ENCODE measurements at regions not wholly inside any gene's neighbourhood (a gene's known extent, or its start where the extent isn't known, plus 50 kb on each side); places are given as distances from the start of the nearest gene placed in this dataset.

DNA sequence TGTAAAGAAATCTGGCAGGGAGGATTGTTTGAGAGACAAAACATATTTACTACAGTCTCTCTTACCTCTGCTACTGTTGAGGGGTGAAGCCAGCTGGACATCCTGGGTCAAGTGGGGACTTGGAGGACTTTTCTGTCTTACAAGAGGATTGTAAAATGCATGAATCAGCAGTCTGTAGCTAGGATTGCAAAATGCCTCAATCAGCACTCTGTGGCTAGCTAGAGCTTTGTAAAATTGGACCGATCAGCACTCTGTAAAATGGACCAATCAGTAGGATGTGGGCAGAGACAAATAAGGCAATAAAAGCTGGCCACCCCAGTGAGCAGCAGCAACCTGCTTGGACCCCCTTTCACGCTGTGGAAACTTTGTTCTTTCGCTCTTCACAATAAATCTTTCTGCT is 995.8 kb upstream of the CDH6 start:
- TF ChIP-seq GATA3 (IDR thresholded peaks at IDR 0.05; ENCODE audit: low read depth, low read length) = no peak
- no peak for TF ChIP-seq GATA2 (IDR thresholded peaks at IDR 0.05; ENCODE audit: low read depth, low read length)

DNA sequence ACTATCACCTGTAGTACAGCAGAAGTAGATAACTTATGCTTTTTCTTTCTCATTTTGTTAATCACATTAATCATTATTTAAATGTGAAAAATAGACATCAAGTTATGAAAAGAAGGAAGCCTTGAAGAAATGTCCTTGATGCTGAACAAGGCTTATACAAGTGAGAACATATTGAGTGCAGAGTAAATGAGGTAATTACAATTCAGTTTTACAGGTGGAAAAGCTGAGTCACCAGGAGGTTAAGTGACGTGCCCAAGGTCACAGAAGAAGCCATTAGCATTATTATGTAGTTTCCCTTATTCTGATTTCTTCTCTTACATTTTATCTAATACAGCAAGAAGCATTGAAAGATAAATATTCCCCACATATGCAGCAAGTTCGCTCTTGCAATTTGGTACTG is 998.5 kb upstream of the CDH6 start:
- no peak for TF ChIP-seq GATA3 (IDR thresholded peaks at IDR 0.05; ENCODE audit: low read depth, low read length)
- no peak for TF ChIP-seq GATA2 (IDR thresholded peaks at IDR 0.05; ENCODE audit: low read depth, low read length)

DNA sequence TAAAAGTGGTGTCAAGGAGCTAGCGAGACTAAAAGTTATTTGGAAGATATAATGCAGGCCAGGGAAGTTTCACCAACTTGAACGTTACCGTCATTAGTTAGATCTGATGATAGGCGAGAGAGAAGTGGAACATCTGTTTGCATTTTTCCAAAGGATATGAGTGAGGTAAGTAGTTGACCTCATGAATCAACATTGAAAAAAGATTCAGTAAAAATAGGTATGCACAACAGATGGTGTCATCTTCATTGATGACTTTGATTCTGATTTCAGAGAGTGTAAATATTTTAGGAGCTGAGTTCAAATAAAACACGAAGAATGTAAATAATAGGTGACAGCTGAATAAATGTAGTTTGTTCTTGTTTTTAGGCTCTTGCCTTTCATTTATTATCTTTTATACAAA is 998.9 kb upstream of the CDH6 start:
- TF ChIP-seq GATA3 (IDR thresholded peaks at IDR 0.05; ENCODE audit: low read depth, low read length) (no peak), GATA2 (IDR thresholded peaks at IDR 0.05; ENCODE audit: low read depth, low read length) (no peak)

DNA sequence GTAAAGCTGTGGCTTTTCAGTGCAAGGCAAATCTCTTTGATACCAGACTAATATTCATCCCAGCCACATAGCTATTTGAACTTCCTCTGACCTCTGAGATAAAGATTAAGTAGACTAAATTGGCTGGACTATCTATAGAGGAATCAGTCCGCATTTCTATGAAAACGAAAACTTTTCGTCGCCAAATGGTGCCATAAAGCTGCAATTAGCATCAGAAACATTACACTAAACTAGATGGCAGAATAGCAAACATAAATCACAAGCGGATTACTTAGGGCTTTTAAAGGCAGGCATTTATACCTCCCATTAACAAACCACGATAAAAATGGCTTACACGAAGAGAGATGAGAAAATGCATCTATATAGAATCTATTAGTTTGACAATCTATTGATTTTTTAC is 1009.7 kb upstream of the CDH6 start:
- no peak for TF ChIP-seq GATA2 (IDR thresholded peaks at IDR 0.05; ENCODE audit: low read depth, low read length)
- no peak for TF ChIP-seq GATA3 (IDR thresholded peaks at IDR 0.05; ENCODE audit: low read depth, low read length)

DNA sequence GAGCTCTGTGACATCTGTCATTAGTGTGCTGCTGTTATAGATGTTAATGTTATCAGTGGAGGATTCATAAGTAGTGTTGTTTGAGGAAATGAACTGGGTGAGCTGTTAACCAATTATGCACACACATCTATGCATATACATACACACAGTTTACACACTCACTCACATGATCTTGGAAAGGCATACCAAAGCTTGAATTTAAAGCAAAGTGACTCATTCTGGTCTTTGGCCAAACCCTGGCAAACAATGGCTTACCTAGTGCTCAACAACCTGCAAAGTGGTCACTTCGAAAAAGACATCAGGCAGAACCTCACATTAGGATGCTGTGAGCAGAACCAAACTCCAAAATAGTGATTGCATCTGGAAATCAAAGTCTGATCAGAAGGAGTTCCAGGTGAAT is 1037.3 kb upstream of the CDH6 start:
- TF ChIP-seq GATA3 (IDR thresholded peaks at IDR 0.05; ENCODE audit: low read depth, low read length) (no peak), GATA2 (IDR thresholded peaks at IDR 0.05; ENCODE audit: low read depth, low read length) (no peak)

- no peak for TF ChIP-seq GATA2 (IDR thresholded peaks at IDR 0.05; ENCODE audit: low read depth, low read length)
- no peak for TF ChIP-seq GATA3 (IDR thresholded peaks at IDR 0.05; ENCODE audit: low read depth, low read length)
Measured at GRCh38 chr5:30152431-30152830, 1041.1 kb upstream of the CDH6 start.

DNA sequence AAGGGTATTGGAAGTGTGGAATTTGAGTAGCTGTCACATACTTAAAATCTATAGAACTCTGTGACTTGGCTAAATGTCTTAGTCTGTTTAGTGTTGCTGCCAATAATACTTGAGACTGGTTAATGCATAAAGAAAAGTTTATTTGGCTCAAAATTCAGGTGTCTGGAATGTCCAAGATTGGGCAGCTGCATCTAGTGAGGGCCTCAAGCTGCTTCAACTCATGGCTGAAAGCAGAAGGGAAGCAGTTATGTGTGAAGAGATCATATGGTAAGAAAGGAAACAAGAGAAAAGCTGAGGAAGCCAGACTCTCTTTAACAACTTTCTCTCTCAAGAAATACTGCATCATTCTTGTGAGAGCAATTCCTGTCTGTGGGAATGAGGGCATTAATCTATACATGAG is 1043.3 kb upstream of the CDH6 start:
- no peak for TF ChIP-seq GATA3 (IDR thresholded peaks at IDR 0.05; ENCODE audit: low read depth, low read length)
- TF ChIP-seq GATA2 (IDR thresholded peaks at IDR 0.05; ENCODE audit: low read depth, low read length) = no peak

GRCh38 chr5:30149526-30149925 is 1044.0 kb upstream of the CDH6 start:
- TF ChIP-seq GATA2 (IDR thresholded peaks at IDR 0.05; ENCODE audit: low read depth, low read length) (no peak), GATA3 (IDR thresholded peaks at IDR 0.05; ENCODE audit: low read depth, low read length) (no peak)

DNA sequence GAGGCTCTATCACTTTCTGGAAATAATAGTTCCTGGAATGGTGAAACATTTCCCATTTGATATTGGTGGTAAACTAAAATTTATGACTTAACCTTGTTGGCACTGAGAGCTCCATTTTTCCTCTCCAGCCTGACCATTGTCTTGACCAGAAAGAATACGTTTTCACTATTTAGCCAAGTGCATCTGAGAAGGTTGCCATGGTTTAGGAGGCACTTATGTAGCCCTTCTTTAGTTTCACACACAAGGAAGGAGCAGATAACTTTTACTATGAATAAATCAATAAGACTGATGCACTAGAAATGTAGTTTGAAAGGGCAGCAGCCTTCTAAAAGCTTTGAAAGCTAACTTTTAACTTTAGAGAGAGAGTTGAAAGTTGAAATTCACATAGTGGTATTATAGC is 1045.5 kb upstream of the CDH6 start:
- TF ChIP-seq GATA2 (IDR thresholded peaks at IDR 0.05; ENCODE audit: low read depth, low read length) = no peak
- no peak for TF ChIP-seq GATA3 (IDR thresholded peaks at IDR 0.05; ENCODE audit: low read depth, low read length)

- no peak for TF ChIP-seq GATA2 (IDR thresholded peaks at IDR 0.05; ENCODE audit: low read depth, low read length)
- no peak for TF ChIP-seq GATA3 (IDR thresholded peaks at IDR 0.05; ENCODE audit: low read depth, low read length)
Measured at GRCh38 chr5:30142432-30142831, 1051.1 kb upstream of the CDH6 start.

- TF ChIP-seq GATA3 (IDR thresholded peaks at IDR 0.05; ENCODE audit: low read depth, low read length) (no peak), GATA2 (IDR thresholded peaks at IDR 0.05; ENCODE audit: low read depth, low read length) (no peak)
Measured at GRCh38 chr5:30121043-30121442, 1072.4 kb upstream of the CDH6 start.

DNA sequence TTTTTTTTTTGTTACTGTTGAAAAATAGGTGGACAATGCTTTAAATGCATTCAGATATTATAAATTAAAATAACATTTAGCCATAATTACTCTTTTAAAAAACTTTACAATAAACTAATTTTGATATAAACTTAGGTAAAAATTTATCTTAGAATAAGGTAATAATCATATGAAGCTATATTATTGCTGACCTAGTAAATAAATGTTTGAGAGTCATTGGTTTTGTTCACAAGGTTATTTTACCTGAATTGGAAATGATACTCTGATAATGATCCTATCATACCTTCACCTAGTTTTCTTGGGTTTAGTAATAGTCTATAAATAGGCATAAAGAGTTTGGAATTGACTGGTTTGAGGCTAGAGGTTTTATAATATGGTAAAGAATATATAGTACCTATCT is 1076.4 kb upstream of the CDH6 start:
- TF ChIP-seq GATA2 (IDR thresholded peaks at IDR 0.05; ENCODE audit: low read depth, low read length) (no peak), GATA3 (IDR thresholded peaks at IDR 0.05; ENCODE audit: low read depth, low read length) (no peak)

DNA sequence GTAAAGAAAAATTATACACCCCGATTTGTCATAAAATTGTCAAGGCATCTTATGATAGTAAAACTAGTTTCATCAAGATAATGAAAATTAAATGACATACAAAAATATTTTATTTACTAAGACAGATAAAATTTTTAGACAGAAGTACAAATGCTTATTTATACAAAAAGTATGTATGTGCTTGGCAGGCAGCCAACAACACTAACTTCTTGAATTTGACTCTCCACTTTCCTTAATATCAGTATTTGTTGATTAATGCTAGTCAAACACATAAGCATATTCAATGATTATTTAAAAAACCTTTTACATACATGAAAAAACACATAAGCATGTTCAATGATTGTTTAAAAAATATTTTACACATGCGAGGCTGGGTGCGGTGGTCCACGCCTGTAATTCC is 1079.9 kb upstream of the CDH6 start:
- TF ChIP-seq GATA2 (IDR thresholded peaks at IDR 0.05; ENCODE audit: low read depth, low read length) (no peak), GATA3 (IDR thresholded peaks at IDR 0.05; ENCODE audit: low read depth, low read length) (no peak)

- TF ChIP-seq GATA2 (IDR thresholded peaks at IDR 0.05; ENCODE audit: low read depth, low read length) (no peak), GATA3 (IDR thresholded peaks at IDR 0.05; ENCODE audit: low read depth, low read length) (no peak)
Measured at GRCh38 chr5:30112867-30113266, 1080.6 kb upstream of the CDH6 start.

DNA sequence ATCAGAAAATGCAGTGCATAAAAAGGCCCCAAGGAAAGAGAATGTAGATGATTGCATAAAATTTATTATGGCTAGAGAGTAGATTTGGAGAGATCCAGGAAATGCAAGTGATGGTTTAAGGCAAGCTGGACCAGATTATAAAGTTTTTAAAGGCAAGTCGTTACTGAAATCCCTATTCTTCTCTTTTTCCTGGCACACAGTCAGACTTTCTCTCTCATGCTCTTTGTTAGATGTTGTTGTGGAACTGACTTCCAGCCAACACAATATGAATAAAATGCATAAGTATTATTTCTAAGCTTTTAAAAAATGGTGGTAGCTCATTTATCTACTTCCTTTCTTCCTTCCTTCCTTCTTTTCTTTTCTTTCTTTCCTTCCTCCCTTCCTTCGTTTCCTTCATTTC is 1085.4 kb upstream of the CDH6 start:
- TF ChIP-seq GATA3 (IDR thresholded peaks at IDR 0.05; ENCODE audit: low read depth, low read length) (no peak), GATA2 (IDR thresholded peaks at IDR 0.05; ENCODE audit: low read depth, low read length) (no peak)

GRCh38 chr5:30106596-30106995 is 1086.9 kb upstream of the CDH6 start:
- TF ChIP-seq GATA3 (IDR thresholded peaks at IDR 0.05; ENCODE audit: low read depth, low read length) = no peak
- TF ChIP-seq GATA2 (IDR thresholded peaks at IDR 0.05; ENCODE audit: low read depth, low read length) = no peak
